Aorta (tissue), 5 donors: ENCODE measurements at regions not wholly inside any gene's neighbourhood (a gene's known extent, or its start where the extent isn't known, plus 50 kb on each side); places are given as distances from the start of the nearest gene placed in this dataset.

Source experiments
- ATAC-seq: fragments of 200-7000 bp; cut with Tn5 transposase; one replicate; pipeline ENCODE4 v1.9.1; 2022; ENCODE audit warnings: moderate library complexity; ENCODE audit not compliant: low FRiP score
- DNase-seq, 2 donors: peaks; one replicate each; pipeline ENCODE4 v3.0.0-alpha.2; 2020
- H3K27ac ChIP-seq, 2 donors: one replicate each; pipeline ENCODE4 v1.5.1; 2013; ENCODE audit warnings: low read length in 2 of 2, mild to moderate bottlenecking in 2 of 2, moderate library complexity in 2 of 2, control low read depth in 1 of 2, inconsistent platforms in 1 of 2, low read depth in 1 of 2
- H3K27me3 ChIP-seq, 2 donors: one replicate each; pipeline ENCODE4 v1.6.1; 2013; ENCODE audit warnings: control low read depth in 1 of 2, low read length in 1 of 2, mild to moderate bottlenecking in 1 of 2, moderate library complexity in 1 of 2; ENCODE audit not compliant: insufficient read depth in 2 of 2, control insufficient read depth in 1 of 2
- H3K36me3 ChIP-seq, 2 donors: one replicate each; pipeline ENCODE4 v1.6.1; 2013; ENCODE audit warnings: control low read depth in 1 of 2, low read length in 1 of 2, mild to moderate bottlenecking in 1 of 2; ENCODE audit not compliant: insufficient read depth in 2 of 2, control insufficient read depth in 1 of 2
- H3K4me1 ChIP-seq, 2 donors: one replicate each; pipeline ENCODE4 v1.6.1; 2013; ENCODE audit warnings: low read length in 2 of 2, control low read depth in 1 of 2, mild to moderate bottlenecking in 1 of 2, moderate library complexity in 1 of 2; ENCODE audit not compliant: insufficient read depth in 2 of 2, control insufficient read depth in 1 of 2
- H3K4me3 ChIP-seq, 2 donors: one replicate each; pipeline ENCODE4 v1.5.1; 2013; ENCODE audit warnings: low read length in 2 of 2, control low read depth in 1 of 2, mild to moderate bottlenecking in 1 of 2
- H3K9me3 ChIP-seq: one replicate; pipeline ENCODE4 v1.6.1; 2013; ENCODE audit warnings: mild to moderate bottlenecking, low read length; ENCODE audit not compliant: control insufficient read depth
- WGBS, 2 donors: extraction: QIAGEN DNeasy Blood & Tissue Kit; methylation state at CpG; one replicate each; pipeline ENCODE4 v1.1.7; 2013; 5-methylcytosine and 5-hydroxymethylcytosine counted together
- intact Hi-C, 2 donors: fragments of 100-400 bp; cut with DNase I; formaldehyde crosslinking; loops; one replicate each; pipeline versions ENCODE4 v1.14.2 to v1.15.0; 2022
- donor health status: healthy with polysubstance abuse.
- donor health status: Bipolar disorder and iron deficiency.
- donor health status: DM: no; HTN: no; CAD: no.
- donor health status: DM: no; HTN: no; CAD: no.
- donor health status: DM: yes; HTN: yes; CAD: no.

- intact Hi-C loops = no loop called here
- H3K36me3 ChIP-seq = no peaks in the 10 kb centered on the region
- 35 to 43% methylated on average over 5 of the region's 5 CpGs for WGBS, 2 donors
- ATAC-seq (no peak), DNase-seq (no peak)
- H3K27me3 ChIP-seq = no peaks in the 10 kb centered on the region
- no peaks in the 10 kb centered on the region for H3K9me3 ChIP-seq
- H3K4me3 ChIP-seq = no peak overlapping the region
- no peaks in the 10 kb centered on the region for H3K4me1 ChIP-seq
- H3K27ac ChIP-seq = no peak overlapping the region
Observed at GRCh38 chr1:59138402-59138801, 158.5 kb upstream of the FGGY start.

GRCh38 chr1:59139396-59139795, 157.5 kb upstream of the FGGY start:
- no peaks in the 10 kb centered on the region for H3K36me3 ChIP-seq
- no peaks in the 10 kb centered on the region for H3K9me3 ChIP-seq
- H3K4me3 ChIP-seq = no peak overlapping the region
- ATAC-seq (no peak), DNase-seq (no peak)
- no peak overlapping the region for H3K27ac ChIP-seq
- 96 to 97% methylated on average over 2 of the region's 2 CpGs for WGBS, 2 donors
- H3K4me1 ChIP-seq = no peaks in the 10 kb centered on the region
- intact Hi-C loops = no loop called here
- H3K27me3 ChIP-seq = no peaks in the 10 kb centered on the region

GRCh38 chr1:59141267-59141863, 155.5 kb upstream of the FGGY start:
- H3K27me3 ChIP-seq = no peaks in the 10 kb centered on the region
- intact Hi-C loops = loop anchor here (10.0 kb wide), 1 partner anchor 563 kb away; no protein-coding TSS in a partner anchor
- H3K36me3 ChIP-seq = no peaks in the 10 kb centered on the region
- no peak for ATAC-seq
- H3K4me3 ChIP-seq = no peak overlapping the region
- 80 to 87% methylated on average over 4 of the region's 4 CpGs for WGBS, 2 donors
- H3K9me3 ChIP-seq = no peaks in the 10 kb centered on the region
- DNase-seq = peak in 1 of 2 donors; percentile 43
- no peak overlapping the region for H3K27ac ChIP-seq
- no peaks in the 10 kb centered on the region for H3K4me1 ChIP-seq

DNA sequence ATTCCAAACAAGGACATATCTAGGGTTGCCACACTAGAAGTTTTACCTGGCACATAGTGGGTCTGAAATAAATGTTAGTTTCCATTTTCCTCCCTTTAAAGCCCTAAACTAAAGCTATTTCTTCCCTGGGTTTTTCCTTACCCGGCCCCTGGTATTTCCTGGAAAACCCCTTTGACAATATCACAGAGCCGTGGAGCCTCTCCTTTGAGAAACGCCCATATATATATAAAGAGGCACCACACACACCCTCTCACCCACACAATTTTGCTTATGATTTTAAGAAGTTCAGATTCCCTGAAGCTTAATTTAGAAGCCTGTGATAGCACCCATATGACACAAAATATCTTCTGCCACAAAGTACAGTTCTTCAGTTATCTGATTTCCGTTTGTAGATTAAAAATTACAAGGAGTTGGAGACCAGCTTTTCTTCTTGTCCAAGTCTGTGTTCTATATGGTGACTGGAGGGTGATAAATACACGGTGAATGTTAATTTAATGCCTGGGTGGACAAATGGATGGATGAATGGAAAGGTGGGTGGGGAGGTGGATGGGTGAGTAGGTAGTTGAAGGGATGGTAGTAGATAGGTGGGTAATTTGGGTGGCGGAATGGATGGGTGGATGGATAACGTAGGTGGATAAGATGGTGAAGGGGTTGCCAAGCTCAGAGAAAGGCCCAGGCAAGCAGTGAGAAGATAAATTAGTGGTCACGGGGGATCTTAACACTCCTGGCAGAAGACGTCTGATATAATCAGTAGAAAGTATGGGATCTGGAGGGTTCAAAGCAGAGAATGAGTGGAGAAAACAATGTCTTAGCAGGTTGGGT, 154.4 kb upstream of the FGGY start:
- Histone ChIP-seq H3K27me3 (no peaks in the 10 kb centered on the region), H3K36me3 (no peaks in the 10 kb centered on the region), H3K4me3 (no peak overlapping the region), H3K4me1 (no peaks in the 10 kb centered on the region), H3K9me3 (no peaks in the 10 kb centered on the region), H3K27ac (no peak overlapping the region)
- 84 to 85% methylated on average over 9 of the region's 9 CpGs for WGBS, 2 donors
- intact Hi-C loops = loop anchor here (10.0 kb wide), 1 partner anchor 562 kb away; no protein-coding TSS in a partner anchor
- DNase-seq (no peak), ATAC-seq (no peak)

DNA sequence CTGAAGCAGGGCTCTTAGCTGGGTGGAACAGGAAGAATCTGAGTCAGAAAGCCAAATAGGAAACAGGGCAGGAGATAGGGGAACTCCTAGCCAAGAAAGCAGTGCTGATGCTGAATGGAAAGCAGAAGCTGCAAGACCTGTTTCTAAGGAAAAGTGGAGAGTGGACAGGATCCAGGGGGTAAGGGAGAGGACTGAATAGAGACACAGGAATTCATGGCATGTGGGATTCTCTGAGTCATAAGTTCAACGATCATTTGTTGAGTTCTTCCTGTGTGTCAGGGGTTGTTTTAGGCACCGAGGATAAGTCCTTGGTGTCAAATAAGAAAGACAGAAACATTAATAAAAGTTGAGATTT, 153.8 kb upstream of the FGGY start:
- no peak overlapping the region for H3K27ac ChIP-seq
- no peaks in the 10 kb centered on the region for H3K36me3 ChIP-seq
- H3K4me1 ChIP-seq = no peaks in the 10 kb centered on the region
- H3K27me3 ChIP-seq = no peaks in the 10 kb centered on the region
- H3K4me3 ChIP-seq = no peak overlapping the region
- 19 to 22% methylated on average over 2 of the region's 2 CpGs for WGBS, 2 donors
- intact Hi-C loops = loop anchor here (10.0 kb wide), 1 partner anchor 562 kb away; no protein-coding TSS in a partner anchor
- DNase-seq (peak in 1 of 2 donors; percentile 46), ATAC-seq (no peak)
- no peaks in the 10 kb centered on the region for H3K9me3 ChIP-seq

DNA sequence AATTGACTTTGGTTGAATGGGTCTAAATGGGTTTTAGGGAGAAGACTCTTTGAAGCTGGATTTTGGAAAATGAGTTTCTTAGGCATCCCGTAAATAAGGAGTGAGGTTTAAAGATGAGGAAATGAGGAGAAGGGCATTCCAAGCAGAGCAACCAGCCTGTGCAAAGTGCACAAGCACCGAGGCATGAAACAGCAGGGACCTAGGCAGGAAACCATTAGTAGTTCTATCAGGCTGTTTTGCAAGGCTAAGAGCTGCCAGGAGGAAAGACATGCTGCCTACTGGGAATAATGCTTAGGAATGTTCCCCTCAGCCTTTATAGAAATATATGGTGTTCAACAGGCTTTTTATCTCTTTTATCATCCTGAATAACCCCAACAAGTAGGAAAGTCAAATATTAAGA, 153.1 kb upstream of the FGGY start:
- Histone ChIP-seq H3K27me3 (no peaks in the 10 kb centered on the region), H3K4me3 (no peak overlapping the region), H3K4me1 (no peaks in the 10 kb centered on the region), H3K9me3 (no peaks in the 10 kb centered on the region), H3K36me3 (no peaks in the 10 kb centered on the region), H3K27ac (peak overlapping the region in 1 of 2 donors; percentile 45)
- WGBS, 2 donors = 28 to 29% methylated on average over 2 of the region's 2 CpGs
- intact Hi-C loops = loop anchor here (10.0 kb wide), 1 partner anchor 561 kb away; no protein-coding TSS in a partner anchor
- no peak for ATAC-seq
- no peak for DNase-seq

DNA sequence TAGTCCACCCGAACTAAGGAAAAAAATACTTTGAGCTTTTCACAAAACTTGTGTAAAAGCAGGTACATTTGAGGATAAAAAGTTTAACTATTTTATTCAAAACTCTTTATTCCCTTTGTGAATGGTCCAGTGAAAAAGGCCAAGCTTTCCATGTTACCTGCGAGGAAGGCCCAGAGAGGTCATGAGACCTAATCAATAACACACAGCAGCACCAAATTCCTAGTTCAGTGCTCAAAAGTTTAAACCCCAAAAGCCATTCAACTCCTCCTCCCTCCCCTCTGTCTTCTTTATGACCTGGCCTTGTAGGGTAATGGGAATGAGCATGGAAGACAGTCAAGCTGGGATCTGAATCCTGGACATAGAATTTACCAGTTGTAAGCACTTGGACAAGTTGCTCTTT, 151.9 kb upstream of the FGGY start:
- Histone ChIP-seq H3K27ac (peak overlapping the region in 1 of 2 donors; percentile 22), H3K4me1 (no peaks in the 10 kb centered on the region), H3K27me3 (no peaks in the 10 kb centered on the region), H3K36me3 (no peaks in the 10 kb centered on the region), H3K9me3 (no peaks in the 10 kb centered on the region), H3K4me3 (no peak overlapping the region)
- ATAC-seq (no peak), DNase-seq (no peak)
- 94 to 96% methylated on average over 2 of the region's 2 CpGs for WGBS, 2 donors
- intact Hi-C loops = loop anchor here (5.0 to 10.0 kb wide), 2 partner anchors 152 to 560 kb away; partner anchors contain the start of gene FGGY (in 1 of the 2)

DNA sequence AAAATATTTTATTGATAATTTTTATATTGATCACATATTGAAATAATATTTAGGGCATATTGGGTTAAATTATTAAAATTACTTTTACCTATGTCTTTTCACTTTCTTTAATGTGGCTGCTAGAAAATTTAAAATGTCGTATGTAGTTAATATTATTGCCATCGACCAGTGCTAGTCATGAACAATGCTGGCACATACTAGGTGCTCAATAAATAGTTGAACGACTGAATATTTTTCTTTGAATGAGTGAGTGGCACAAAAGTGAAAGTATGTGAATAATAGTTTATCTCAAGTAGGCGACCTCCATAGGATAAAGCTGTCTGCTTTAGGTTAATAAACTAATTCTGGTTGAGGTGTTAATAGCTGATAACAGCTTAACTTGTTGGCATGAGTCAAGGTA, 150.8 kb upstream of the FGGY start:
- H3K9me3 ChIP-seq = no peaks in the 10 kb centered on the region
- peaks cover 4 to 5% of the 10 kb centered on the region in 2 donors for H3K4me1 ChIP-seq
- H3K4me3 ChIP-seq = peak overlapping the region in 1 of 2 donors; percentile 1
- no peak overlapping the region for H3K27ac ChIP-seq
- no peaks in the 10 kb centered on the region for H3K27me3 ChIP-seq
- DNase-seq = no peak
- no peak for ATAC-seq
- intact Hi-C loops = loop anchor here (5.0 to 10.0 kb wide), 2 partner anchors 151 to 559 kb away; partner anchors contain the start of gene FGGY (in 1 of the 2)
- H3K36me3 ChIP-seq = no peaks in the 10 kb centered on the region
- 77% methylated on average over 4 of the region's 4 CpGs for WGBS, 2 donors
